Body of pancreas (tissue), 4 donors: ENCODE measurements at regions not wholly inside any gene's neighbourhood (a gene's known extent, or its start where the extent isn't known, plus 50 kb on each side); places are given as distances from the start of the nearest gene placed in this dataset.

ENCODE experiments used
- ATAC-seq: fragments of 150-250 bp; one replicate; pipeline ENCODE4 v1.9.1; 2016
- DNase-seq, 4 donors: peaks; one replicate each; pipeline ENCODE4 v3.0.0-alpha.2; 2019
- H3K27ac ChIP-seq, 4 donors: fragments of 200-600 bp; sonication (generic); 1 replicate in 3 of 4; 2 replicates in 1 of 4; pipeline versions ENCODE4 v1.5.1 to v1.6.1; 2016 to 2019; ENCODE audit warnings: mild to moderate bottlenecking in 1 of 4, mixed read lengths in 1 of 4, moderate library complexity in 1 of 4
- H3K27me3 ChIP-seq, 2 donors: fragments of 200-600 bp; sonication (generic); one replicate each; pipeline ENCODE4 v1.6.0; 2016; ENCODE audit warnings: mild to moderate bottlenecking in 1 of 2
- H3K36me3 ChIP-seq, 2 donors: fragments of 200-600 bp; sonication (generic); replicated peaks in 1 of 2; 2 replicates each; pipeline ENCODE4 v1.5.1; 2016; ENCODE audit warnings: low read depth in 2 of 2; ENCODE audit not compliant: insufficient read depth in 1 of 2
- H3K4me1 ChIP-seq: fragments of 200-600 bp; sonication (generic); one replicate; pipeline ENCODE4 v1.6.0; 2016
- H3K4me3 ChIP-seq, 2 donors: fragments of 200-600 bp; sonication (generic); 1 replicate in 1 of 2; 2 replicates in 1 of 2; pipeline ENCODE4 v1.5.1; 2016 to 2019
- H3K9me3 ChIP-seq, 3 donors: fragments of 200-600 bp; sonication (generic); 1 replicate in 2 of 3; 2 replicates in 1 of 3; pipeline ENCODE4 v1.5.1; 2016
- POLR2A ChIP-seq, 3 donors: fragments of 450-650 bp; IDR thresholded peaks; one replicate each; pipeline ENCODE4 v1.6.1; 2016; ENCODE audit warnings: antibody characterized with exemption in 3 of 3, mild to moderate bottlenecking in 2 of 3
- WGBS, 2 donors: methylation state at CpG; one replicate each; pipeline ENCODE4 v1.1.5; 2017; 5-methylcytosine and 5-hydroxymethylcytosine counted together
- intact Hi-C: fragments of 100-400 bp; cut with DNase I; formaldehyde crosslinking; loops from one replicate; pipeline ENCODE4 v1.15.1; 2023
- TF ChIP-seq, protein P1 (sequence below), 7 experiments: fragments of 450-650 bp in 4 of 7; fragments of 200-600 bp in 3 of 7; sonication (generic) in 3 of 7; IDR thresholded peaks; one replicate each; pipeline ENCODE4 v1.5.1; 2016 to 2019; ENCODE audit warnings: antibody characterized with exemption in 7 of 7

DNA sequence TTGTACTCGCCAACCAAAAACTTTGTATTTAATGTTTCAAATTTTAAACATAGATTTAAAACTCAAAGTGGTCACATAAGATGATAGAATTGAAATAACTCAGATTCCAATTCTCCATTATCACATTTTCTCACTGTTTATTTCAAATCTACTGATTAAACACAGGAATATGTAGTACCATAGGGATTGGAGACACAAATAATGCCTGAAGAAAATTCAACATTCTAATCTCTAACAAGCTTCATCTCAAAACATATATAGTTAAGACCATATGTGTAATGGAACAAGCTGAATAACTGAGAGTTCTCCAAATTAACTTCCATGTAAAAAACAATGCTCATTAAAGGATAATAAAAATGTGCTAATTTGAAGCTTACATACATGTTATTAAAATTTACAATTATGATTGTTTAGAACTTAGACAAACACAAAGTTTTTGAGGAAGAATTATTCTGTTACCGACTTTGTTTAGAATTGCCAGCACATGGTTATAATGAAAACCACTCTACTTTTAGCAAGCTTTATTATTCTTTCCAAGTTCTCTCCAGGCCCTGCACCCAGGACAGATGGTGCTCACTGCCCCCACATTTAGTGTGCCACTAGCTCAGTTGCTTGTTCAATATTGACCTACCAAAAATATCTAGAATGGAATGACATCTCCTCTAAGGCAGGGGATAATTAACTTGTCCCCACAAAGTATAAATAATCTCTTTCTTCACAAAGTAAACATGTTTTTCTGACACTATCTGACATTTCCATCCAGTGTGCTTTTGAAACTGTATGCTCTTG lies 467.2 kb downstream of the TTLL7 start:
- DNase-seq (peak in 2 of 4 donors; percentile 6 to 19), ATAC-seq (no peak)
- Histone ChIP-seq H3K27me3 (no peaks in the 10 kb centered on the region), H3K4me3 (no peak overlapping the region), H3K4me1 (peaks cover 7% of the 10 kb centered on the region), H3K36me3 (no peaks in the 10 kb centered on the region), H3K9me3 (peaks cover 0 to 3% (median 0%) of the 10 kb centered on the region in 3 donors), H3K27ac (no peak overlapping the region)
- 92 to 93% methylated on average over 2 of the region's 2 CpGs for WGBS, 2 donors
- TF ChIP-seq, protein P1, sequence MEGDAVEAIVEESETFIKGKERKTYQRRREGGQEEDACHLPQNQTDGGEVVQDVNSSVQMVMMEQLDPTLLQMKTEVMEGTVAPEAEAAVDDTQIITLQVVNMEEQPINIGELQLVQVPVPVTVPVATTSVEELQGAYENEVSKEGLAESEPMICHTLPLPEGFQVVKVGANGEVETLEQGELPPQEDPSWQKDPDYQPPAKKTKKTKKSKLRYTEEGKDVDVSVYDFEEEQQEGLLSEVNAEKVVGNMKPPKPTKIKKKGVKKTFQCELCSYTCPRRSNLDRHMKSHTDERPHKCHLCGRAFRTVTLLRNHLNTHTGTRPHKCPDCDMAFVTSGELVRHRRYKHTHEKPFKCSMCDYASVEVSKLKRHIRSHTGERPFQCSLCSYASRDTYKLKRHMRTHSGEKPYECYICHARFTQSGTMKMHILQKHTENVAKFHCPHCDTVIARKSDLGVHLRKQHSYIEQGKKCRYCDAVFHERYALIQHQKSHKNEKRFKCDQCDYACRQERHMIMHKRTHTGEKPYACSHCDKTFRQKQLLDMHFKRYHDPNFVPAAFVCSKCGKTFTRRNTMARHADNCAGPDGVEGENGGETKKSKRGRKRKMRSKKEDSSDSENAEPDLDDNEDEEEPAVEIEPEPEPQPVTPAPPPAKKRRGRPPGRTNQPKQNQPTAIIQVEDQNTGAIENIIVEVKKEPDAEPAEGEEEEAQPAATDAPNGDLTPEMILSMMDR (IDR thresholded peaks at IDR 0.05): no peak
- no peak for TF ChIP-seq POLR2A (IDR thresholded peaks at IDR 0.05)
- intact Hi-C loops: no loop called here

DNA sequence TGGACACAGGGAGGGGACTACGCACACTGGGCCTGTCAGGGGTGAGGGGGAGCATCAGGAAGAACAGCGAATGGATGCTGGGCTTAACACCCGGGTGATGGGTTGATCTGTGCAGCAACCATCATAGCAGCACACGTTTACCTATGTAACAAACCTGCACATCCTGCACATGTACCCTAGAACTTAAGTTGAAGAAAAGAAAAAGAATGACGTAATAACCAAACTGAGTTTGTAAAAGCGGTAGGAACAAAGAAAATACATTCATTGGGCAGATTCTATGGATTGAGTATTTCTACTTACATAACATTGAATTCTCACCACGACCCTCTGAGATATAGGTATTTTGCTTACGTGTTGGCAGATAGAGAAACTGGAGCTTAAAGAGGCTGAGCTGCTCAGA lies 468.4 kb downstream of the TTLL7 start:
- Histone ChIP-seq H3K9me3 (peaks cover 0 to 3% (median 0%) of the 10 kb centered on the region in 3 donors), H3K27me3 (no peaks in the 10 kb centered on the region), H3K4me3 (no peak overlapping the region), H3K36me3 (no peaks in the 10 kb centered on the region), H3K4me1 (peaks cover 7% of the 10 kb centered on the region), H3K27ac (no peak overlapping the region)
- DNase-seq (no peak), ATAC-seq (no peak)
- TF ChIP-seq, protein P1 (IDR thresholded peaks at IDR 0.05): no peak
- TF ChIP-seq POLR2A (IDR thresholded peaks at IDR 0.05): no peak
- intact Hi-C loops: no loop called here
- WGBS, 2 donors: 93 to 94% methylated on average over 8 of the region's 8 CpGs

DNA sequence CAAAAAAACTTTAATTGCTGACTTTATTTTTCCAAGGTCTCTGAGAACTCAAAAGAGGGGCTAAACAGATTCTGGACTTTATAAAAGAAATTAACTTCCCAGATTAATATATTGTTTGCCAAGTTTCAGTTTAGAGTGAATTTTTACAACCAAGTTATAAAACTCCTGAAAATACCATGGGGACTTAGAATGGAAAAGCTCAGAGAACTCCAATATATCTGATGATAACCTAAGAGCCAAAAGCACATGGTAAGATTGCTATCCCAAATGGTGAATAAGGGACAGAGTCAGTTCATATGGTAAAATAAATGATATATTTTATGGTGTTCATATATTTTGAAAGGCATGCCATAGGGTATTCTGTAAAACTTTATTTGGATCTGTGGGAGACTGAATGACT lies 470.9 kb downstream of the TTLL7 start:
- H3K27ac ChIP-seq: no peak overlapping the region
- TF ChIP-seq, protein P1 (IDR thresholded peaks at IDR 0.05): no peak
- TF ChIP-seq POLR2A (IDR thresholded peaks at IDR 0.05): no peak
- H3K4me1 ChIP-seq: peaks cover 7% of the 10 kb centered on the region
- ATAC-seq: no peak
- H3K36me3 ChIP-seq: no peaks in the 10 kb centered on the region
- H3K27me3 ChIP-seq: no peaks in the 10 kb centered on the region
- H3K9me3 ChIP-seq: peaks cover 0 to 3% (median 0%) of the 10 kb centered on the region in 3 donors
- intact Hi-C loops: no loop called here
- DNase-seq: no peak
- H3K4me3 ChIP-seq: no peak overlapping the region

DNA sequence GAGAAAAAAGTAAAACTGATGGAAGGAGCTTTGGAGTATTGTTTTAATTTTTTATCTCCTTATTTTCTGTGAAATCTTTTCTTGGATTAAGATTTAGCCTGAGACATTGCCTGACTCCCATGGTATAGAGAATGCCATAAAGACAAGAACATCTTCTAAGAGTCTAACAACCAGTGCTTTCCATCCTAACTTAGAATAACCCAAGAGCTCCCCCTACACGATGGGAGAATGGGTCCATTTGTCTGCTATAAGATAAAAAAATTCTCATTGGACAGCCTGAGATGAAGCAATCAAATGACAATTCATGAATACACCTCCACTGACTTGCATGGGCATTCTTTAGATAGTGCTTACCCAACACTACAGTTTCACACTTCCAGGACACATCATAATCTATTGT lies 478.1 kb downstream of the TTLL7 start:
- Histone ChIP-seq H3K27me3 (no peaks in the 10 kb centered on the region), H3K9me3 (no peaks in the 10 kb centered on the region), H3K4me1 (no peaks in the 10 kb centered on the region), H3K36me3 (no peaks in the 10 kb centered on the region), H3K27ac (no peak overlapping the region), H3K4me3 (no peak overlapping the region)
- no peak for TF ChIP-seq POLR2A (IDR thresholded peaks at IDR 0.05)
- TF ChIP-seq, protein P1 (IDR thresholded peaks at IDR 0.05): no peak
- no peak for ATAC-seq
- intact Hi-C loops: no loop called here
- no peak for DNase-seq
- WGBS, 2 donors: 35 to 54% methylated on average over 1 of the region's 1 CpG

DNA sequence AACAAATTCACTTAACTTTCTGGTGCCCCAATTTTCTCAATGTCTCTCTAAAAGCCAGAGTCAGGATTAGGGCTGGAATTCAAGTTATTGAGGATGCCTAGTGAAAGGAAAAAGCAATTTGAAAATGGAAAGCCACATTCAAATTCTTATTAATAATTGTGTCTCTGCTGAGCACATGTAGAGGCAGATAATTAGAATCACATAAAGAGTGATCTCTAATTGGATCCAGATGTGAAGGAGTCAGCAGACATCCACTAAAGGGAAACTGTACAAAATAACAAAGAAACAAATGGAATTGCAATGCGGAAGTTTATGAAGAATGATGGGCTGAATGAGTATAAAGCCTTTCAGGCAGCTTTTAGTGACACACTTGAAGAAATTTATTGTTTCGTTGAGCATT lies 482.6 kb downstream of the TTLL7 start:
- no peak for ATAC-seq
- 90 to 91% methylated on average over 2 of the region's 2 CpGs for WGBS, 2 donors
- intact Hi-C loops: no loop called here
- H3K4me3 ChIP-seq: no peak overlapping the region
- H3K27me3 ChIP-seq: no peaks in the 10 kb centered on the region
- no peaks in the 10 kb centered on the region for H3K9me3 ChIP-seq
- peaks cover 3% of the 10 kb centered on the region for H3K4me1 ChIP-seq
- TF ChIP-seq POLR2A (IDR thresholded peaks at IDR 0.05): no peak
- TF ChIP-seq, protein P1 (IDR thresholded peaks at IDR 0.05): no peak
- DNase-seq: no peak
- H3K27ac ChIP-seq: no peak overlapping the region
- no peaks in the 10 kb centered on the region for H3K36me3 ChIP-seq
